Activated T-cell treated with anti-CD3 and anti-CD28 coated beads, Interleukin-2, amount 50 U/mL, for 1 hour (primary cell): ENCODE measurements at regions not wholly inside any gene's neighbourhood (a gene's known extent, or its start where the extent isn't known, plus 50 kb on each side); places are given as distances from the start of the nearest gene placed in this dataset.
"Not testable (repeated sequence)": the region's sequence is repeated elsewhere in the genome, so short reads cannot be mapped to it uniquely, and the experiment has no call there.

Experiments
- DNase-seq: peaks from one replicate; pipeline ENCODE4 v3.0.0-alpha.2; 2020

DNA sequence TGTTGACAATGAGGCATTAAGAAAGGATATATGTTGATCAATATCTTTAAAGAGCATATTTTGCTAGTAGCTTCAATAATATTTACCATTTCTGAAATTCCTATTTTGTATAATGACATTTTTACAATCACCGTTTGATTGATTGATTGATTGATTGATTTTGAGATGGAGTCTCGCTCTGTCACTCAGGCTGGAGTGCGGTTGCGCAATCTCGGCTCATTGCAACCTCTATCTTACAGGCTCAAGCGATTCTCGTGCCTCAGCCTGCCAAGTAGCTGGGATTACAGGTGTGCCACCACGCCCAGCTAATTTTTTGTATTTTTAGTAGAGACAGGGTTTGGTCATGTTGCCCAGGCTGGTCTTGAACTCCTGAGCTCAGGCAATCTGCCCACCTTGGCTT lies 150.9 kb upstream of the TEX13D start:
- DNase-seq: not testable (repeated sequence)

DNA sequence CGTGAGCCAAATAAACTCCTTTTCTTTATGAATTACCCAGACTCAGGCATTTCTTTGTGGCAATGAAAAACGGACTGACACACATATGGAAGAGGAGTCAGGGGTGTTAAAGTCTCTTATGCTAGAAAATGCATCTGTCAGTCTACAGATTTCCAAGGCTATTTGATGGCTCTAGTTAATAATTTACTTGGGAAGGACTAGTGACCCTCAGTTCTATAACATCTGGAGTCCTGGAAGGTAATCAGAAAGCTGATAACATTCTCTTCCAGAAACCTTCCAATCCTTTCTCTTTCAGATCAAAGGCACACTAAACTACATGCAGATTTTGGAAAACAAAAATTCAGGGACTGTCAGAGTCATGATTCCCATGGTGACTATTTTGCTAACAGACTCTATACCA lies 142.0 kb upstream of the TEX13D start:
- no peak for DNase-seq

DNA sequence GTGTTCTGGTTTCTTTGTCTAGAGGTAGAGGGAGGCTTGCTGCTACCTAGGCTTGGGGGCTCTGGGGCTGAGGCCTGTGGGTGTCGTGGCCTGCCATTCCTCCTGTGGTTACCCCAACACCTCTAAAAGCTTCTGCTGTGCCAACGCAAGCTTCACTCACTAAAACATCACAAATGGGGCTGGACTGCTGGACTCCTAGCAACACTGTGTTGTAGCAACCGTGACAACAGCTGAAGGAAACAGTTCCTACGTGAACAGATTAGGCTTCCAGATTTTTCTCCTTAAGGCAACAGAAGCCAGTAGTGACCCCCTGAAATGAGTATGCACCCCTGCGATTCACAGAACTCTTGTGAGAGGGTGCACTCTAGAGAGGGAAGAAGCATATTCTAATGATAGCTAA lies 138.3 kb upstream of the TEX13D start:
- DNase-seq: no peak

DNA sequence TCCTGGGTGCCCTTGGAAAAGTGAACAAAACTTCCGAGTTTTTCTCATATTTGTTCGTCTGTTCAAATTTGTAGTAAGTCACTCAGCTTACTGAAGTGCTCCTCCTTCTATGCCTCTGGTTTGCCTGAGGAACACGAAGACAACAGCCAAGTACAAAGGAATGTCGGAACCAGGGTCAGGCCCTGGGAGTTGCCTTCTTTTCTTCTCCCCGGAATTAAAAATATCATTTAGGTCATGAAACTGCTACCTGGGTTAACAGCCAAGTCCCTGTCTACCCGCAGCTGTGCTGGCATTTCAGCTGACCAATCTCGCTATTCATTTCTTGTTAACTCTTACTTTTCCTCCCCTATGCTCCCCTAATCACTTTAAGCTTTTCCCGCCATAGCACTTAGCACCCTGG lies 137.6 kb upstream of the TEX13D start:
- no peak for DNase-seq

DNA sequence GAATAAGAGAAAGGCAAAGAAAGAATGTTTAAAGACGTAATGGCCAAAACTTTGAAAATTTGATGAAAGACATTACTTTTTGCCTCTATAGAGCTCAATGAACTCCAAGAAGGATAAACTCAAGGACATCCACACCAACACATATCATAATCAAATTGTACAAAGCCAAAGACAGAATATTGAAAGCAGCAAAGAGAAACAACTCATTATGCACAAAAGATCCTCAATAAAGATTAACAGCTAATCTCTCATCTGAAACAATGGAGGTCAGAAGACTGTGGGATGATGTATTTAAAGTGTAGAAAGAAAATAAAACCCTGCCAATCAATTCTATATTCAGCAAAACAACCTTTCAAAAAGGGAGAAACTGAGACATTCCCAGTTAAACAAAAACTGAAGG lies 129.1 kb upstream of the TEX13D start:
- DNase-seq: no peak

DNA sequence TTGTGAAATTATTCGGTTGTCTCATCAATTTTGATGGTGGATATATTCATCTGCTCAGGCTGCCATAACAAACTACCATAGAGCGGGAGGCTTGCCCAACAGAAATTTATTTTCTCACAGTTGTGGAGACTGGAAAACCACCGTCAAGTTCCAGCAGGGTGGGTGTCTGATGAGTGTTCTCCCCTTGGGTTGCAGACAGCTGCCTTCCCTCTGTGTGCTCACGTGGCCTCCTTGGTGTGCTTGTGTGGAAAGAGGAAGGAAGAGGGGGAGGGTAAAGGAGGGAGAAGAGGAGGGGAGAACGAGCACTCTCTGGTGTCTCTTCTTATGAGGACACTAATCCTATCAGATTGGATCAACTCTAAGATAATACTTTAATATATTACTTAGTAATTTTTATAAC lies 123.8 kb upstream of the TEX13D start:
- DNase-seq: no peak

DNA sequence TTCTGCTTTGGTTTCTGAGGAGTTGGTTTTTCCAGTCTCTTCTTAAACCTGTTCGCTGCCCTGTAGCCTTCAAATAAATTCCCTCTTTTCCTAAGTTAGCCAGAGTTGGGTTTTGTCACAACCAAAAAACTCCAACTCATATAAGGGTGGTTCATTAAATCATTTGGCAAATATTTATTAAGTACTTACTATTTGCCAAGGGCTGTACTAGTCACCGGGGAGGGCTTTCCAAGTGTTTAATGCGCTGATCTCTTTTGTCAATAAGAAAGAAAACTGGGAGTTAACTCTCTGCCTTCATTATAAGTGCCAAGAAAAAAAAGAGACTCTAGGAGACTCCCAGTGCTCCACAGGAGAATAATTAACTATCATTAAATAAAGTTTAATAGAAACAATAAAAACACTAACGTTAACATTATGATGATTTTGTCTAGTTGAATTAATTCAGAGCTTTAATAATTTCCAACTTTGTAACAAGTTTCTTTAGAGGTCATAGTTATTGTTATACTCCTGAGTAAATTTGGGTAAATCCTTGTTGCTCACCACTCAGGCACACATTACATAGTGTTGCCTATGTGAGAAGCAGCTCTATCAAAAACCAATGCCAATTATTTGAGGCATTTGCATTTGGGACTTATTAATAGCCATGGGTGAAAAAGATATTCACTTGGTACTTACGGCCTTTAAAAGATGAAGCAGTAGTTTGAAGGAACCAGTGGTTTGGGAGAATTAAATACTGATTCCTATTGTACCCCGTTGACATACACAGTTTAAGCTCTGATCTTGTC lies 122.5 kb upstream of the TEX13D start:
- no peak for DNase-seq

DNA sequence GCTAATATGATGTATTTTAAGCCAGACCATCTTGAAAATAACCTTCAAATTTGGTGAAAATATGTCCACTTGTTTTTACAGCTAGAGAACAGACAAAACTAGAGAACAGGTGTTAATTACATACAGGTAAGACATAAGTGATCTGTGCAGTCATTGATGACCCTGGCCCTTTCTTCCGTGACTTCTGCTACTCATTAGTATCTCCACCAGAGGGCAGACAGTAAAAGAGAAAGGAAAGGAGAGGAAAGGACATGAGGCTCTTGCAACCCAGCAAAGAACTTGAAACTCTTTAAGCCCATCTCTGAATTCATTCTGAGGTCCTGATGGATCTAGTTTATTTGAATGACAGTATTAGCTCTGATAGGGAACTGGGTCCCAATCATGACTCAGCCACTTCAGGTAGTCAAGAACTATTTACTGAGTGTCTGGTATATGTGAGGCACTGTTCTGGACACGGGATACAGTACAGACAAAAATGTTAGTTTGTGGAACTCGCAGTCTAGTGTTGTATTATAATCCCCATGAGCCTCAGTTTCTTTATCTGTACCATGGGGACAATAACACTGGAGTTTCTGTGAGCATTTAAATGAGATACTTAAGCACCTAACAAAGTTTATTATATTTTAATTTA lies 121.0 kb upstream of the TEX13D start:
- DNase-seq: no peak

DNA sequence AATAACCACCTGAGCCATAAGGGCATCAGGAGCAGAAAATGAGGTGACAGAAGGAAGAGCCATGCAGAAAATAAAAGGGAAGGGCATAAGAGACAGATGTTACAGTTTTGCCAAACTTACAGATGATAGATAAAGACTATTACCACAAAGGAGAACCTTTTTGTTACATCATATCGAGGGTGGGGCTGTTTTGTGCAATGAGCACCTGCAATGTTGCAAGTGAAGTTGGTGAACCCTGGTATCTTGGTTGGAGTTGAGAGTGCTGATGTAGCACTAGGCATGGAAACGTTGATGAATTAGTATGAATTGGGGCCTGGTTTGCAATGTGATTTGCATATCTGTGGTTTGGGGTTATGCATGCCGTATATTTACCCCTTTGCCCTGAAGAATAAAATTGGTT lies 119.8 kb upstream of the TEX13D start:
- DNase-seq: no peak

DNA sequence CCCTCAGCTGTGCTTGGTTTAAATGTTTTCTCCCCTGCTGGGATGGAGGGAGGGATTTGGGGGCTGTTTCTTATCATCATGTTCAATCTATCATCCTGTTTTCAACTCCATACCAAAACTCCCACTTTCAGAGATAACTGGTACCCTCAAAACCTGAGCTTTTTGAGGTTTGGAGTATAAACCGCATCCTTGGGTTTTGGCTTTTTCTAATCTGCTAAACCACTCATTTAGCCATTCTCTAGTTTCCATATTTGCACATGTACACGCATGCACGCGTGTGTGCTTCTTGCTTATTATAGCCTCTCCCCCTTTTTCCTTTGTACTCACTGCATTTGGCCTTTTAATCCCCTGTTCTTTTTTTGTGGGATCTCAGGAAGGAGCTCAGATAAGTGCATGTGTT lies 116.7 kb upstream of the TEX13D start:
- no peak for DNase-seq

DNA sequence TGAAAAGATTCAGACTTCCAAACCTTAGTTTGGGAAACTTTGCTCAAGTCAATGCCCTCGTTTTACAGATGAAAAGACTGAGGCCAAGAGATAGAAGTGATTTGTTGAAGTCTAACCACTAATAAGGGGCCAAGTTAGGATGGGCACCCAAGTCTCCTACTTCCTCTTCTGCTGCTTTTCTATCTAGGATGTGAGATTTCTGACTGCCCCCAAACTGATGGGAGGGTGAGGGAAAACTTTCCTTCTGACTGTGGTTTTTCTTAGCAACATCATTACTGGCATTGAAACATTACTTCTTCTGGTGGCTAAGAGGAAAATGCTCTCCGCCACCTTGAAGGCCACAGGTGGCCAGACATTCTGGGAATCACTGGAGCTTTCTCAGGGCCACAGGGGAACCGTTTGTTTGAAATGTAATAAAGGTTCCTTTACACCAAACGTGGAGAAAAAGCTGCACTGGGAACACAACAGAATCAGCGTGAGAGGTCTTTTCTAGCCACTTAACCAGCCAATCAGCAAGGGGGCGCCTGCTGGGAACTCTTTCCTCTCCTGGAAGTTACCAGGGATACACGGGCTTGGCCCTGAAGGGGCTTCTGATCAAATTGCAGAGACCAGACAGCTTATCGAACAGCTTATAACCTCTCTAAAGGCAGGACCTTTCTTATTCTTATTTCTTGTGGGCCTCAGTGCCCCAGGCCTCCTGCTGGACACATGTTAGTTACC lies 115.9 kb upstream of the TEX13D start:
- DNase-seq: no peak

DNA sequence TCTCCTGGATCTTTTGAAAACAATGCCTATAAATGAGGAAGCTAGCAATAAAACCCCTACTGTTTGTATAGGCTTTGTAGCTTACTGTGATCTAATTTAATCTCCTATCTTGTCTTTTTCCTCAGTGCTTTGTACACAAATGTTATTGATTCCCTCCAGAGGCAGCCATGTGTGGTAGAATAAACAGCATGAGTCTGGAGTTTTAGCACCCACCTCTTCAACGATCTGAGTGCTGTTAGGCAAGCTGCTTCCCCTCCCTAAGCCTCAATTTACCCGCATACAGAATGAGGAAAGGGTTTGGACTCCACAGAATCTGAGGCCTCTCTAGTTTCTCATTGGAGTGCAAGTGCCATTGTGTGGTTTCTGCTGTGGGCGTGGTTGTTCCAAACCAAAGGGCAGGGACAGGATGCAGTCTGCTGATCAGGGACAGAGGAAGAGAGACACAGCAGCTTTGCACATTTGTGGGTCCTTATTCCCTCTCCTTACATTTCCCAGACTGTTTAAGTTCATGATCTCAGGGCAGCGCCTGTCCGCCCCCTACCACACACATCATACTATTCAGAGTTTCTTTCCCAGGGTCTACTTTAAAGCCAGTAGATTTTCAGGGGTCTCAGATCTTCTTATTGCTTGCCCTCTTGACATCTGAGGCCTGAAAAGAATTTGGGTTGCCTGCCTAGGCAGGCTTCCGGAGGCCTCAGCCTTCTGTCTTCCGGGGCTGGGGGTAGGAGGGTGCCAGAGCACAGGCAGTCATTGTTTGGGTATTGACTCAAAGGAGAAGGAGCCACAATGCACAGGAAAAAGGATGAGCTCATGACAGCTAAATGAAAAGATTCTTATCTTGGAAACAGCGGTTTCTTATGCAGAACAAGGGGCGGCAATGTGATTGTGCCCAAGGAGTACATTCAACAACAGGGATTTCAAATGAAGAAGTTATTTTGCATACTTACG lies 114.9 kb upstream of the TEX13D start:
- DNase-seq: peak; percentile 62

DNA sequence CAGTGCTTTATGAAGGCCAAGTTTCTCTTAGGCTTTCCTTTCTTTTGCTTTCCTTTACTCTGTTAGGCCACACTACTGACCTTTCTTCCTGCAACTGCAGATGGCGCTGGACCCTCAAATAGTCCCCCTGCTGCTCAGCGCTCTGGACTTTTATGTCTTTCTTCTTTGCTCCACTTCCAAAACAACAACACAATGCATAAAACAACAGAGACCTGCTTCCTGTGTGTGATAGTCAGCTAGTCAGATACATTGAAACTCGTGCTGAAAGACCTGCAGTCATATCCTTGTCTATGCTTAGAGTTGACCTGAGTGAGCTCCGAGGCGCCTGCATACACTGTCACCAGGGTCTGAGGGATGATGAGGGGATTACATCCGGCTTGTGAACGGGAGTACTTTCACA lies 108.9 kb upstream of the TEX13D start:
- DNase-seq: no peak

DNA sequence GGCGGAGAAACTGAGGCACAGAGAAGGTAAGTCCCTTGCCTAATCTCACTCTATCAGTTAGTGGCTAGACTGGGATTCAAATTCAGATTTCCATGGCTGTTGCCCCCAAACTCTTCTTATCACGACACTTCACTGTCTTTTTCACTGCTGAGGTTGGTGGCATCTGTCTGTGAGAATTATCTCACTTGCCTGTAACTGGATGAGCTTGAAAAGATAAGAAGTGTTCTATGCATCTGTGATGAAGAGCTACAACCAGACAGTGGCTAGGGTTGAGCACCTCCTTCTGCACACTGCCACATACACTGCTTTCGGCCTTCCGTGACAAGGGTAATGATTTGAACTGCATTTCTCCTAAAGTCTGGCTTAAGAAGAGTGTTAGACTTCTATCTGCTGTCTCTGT lies 107.9 kb upstream of the TEX13D start:
- no peak for DNase-seq

DNA sequence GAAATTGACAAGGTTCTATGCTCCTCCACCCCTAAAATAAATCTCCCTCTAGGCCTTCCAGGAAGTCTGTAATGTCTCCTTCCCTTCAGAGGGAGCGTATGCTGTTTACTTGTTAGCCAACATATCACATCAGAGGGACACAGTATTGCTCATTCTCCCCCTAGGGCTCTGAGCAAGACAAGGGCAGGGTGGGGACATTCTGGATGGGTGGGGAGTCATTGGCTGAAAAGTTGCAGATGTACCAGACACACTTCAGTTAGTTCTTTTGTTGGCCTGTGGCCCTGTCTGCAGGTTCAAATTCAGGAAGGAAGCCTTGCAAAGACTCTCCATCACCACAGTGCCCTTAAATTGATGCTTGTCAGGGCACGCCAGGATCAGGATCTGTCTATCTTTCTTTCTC lies 106.3 kb upstream of the TEX13D start:
- no peak for DNase-seq

DNA sequence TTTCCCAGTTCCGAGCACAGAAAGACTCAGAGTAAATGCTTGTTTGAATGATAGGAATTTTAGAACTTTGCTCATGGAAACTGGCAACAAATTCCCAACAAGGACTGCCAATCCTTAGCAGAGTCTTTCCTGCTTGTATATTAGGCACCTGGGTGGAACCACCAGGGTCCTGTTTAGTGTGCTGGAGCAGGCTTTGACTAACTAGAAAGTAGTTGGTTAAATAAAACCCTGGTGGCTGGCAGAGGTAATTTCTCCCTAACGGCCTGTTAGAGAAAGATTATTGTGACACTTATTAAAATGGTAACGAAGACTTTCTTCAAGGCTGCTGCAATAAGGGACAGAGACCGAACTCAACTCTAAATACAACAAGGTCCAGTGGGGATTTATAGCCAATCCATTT lies 103.6 kb upstream of the TEX13D start:
- DNase-seq: no peak

DNA sequence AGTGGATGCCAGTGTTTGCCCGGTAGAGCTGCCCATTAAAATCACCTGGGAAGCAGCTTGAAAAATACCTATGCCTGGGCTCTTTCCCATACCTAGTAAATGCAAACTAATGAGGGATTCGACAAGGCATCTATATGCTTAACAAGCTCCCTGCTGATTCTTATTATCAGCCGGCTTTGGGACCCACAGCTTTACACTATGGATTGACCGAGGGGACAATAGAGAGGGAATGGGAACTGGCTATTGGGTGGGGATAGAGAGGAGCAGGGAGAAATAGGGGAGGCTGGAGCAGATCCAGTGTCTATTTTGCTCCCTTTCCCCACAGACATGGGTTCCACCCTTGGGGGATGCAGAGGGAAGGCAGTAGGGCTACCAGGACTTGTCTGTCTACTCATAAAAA lies 103.1 kb upstream of the TEX13D start:
- DNase-seq: no peak

DNA sequence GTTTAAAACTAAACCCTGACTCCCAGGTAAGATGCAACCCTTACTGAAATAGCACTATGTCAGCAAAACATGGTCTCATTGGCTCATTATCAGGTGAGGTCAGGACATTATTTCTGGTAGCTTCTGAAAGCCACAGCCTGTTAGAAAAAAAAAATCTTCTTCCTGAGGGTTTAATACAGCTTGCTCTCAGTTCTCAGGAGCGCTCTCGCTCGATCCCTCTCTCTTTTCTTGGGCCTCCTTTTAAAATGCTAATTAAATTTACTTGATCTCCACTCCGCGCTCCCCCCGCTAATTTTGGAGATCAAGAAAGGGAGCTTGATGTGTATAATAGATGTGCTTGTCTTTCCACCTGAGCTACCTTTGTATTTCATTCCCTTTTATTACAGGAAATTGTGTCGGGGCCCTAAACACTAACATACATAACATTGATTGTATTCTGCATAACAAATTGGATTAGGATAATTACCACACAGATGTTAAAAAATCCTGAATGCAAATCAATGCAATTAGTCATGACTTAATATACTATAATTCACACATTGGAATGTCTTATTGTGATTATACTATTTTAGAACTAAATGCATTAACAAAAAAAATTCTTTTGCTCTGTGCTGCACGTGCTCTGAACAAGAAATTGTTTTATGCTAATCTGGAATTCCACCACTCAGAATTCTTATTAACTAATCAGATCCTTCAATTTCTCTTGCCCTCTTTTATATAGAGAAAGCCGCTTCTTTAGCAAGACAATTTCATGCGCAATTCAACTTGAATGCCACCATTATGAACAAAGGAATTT lies 101.6 kb upstream of the TEX13D start:
- DNase-seq: no peak

DNA sequence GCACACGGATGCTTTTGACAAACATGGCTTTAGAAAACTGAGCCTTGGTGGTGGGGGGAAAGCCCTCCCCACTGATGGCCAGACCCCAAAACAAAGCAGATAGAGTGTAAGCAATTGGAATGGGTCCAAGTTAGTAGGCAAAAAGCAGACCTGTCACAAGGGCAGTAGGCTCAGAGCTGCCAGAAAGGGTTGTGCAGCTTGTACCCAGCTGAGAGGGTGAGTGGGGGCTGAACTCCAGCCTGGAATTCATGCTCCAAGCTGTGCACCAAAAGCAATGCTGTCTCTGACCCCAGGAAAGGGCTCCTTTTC lies 101.1 kb upstream of the TEX13D start:
- DNase-seq: no peak

DNA sequence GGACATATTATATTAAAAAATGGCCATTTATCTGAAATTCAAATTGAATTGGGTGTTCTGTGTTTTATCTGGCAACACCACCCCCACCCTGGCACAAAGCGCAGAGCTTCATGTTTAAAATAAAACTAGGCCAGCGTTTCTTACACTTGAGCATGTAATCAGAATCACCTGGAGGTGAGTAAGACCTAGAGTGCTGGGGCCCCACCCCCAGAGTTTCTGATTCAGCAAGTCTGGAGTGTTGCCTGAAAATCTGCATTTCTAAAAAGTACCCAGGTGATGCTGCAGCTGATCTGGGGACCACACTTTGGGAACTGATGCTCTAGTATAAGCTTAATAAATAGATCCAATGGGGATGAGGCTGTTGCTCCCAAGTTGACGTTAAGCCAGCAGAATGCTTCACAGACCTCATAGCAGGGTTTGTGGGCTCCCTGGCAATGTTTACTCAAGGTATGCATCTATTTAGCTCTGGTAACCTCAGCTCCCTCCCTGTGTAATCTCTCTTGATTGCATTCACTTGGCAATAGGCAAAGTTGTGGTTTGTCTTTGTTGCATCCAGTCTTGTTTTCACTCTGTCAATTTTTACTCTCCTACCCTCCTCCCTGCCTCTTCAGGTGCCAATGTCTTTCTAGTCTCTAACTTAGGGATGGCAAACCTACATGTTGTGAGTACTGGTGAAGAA lies 99.8 kb upstream of the TEX13D start:
- DNase-seq: no peak

DNA sequence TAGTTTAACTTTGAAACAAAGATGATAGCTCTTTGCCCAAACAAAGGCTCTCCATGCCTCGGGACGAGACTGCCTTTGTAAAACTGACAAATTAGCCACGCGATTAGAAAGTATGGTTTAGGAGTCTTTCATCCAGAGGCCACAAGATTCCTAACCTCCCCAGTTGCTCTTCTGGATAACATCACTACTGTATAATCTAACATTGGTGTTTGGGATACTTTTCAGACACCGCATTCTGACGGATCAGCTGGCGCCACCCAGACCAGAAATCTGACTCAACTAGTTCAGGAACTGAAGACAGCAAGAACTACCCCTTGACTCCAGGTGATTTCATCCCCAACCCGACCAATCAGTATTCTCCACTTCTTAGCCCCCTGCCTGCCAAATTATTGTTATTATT lies 98.1 kb upstream of the TEX13D start:
- DNase-seq: no peak

DNA sequence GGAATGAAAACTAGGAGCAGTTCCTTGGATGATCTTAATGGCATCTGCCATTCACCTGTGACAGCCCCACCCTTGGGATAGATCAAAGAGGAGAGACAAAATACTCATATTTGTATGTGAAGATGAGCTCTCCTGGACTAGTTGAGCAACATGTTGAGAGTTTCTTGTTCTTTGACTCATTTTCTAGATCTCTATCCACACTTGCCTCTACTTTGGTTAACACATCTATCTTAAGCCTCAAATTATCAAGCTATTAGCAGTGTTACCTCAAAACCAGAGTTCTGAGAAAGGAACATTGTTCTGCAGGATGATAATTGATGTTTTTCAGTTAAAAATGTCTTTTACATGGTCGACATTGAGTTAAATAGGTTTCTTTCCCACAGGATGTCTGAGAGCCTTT lies 94.2 kb upstream of the TEX13D start:
- DNase-seq: no peak
